ENCODE measurements at regions not wholly inside any gene's neighbourhood (a gene's known extent, or its start where the extent isn't known, plus 50 kb on each side); places are given as distances from the start of the nearest gene placed in this dataset.

- intact Hi-C loops (cut with DNase I), result no loop called here
- Histone ChIP-seq H3K27ac (no peak overlapping the region), H3K4me3 (no peak overlapping the region), H3K4me1 (ENCODE audit: insufficient read depth) (no peaks in the 10 kb centered on the region), H3K36me3 (no peaks in the 10 kb centered on the region), H3K27me3 (no peaks in the 10 kb centered on the region), H3K9me3 (no peaks in the 10 kb centered on the region)
- 28 to 37% (median 31%) methylated on average over 4 of the region's 4 CpGs for WGBS, 3 donors
- no peak for DNase-seq
- no peak for TF ChIP-seq CTCF (IDR thresholded peaks at IDR 0.05)
- no peak for TF ChIP-seq EP300 (IDR thresholded peaks at IDR 0.05)
- no peak for TF ChIP-seq POLR2A (IDR thresholded peaks at IDR 0.05)
Observed at GRCh38 chr12:59173695-59174094, 253.4 kb upstream of the LRIG3 start.

GRCh38 chr12:59168647-59169046, 248.3 kb upstream of the LRIG3 start:
- Histone ChIP-seq H3K9me3 (no peaks in the 10 kb centered on the region), H3K4me1 (ENCODE audit: insufficient read depth) (no peaks in the 10 kb centered on the region), H3K4me3 (no peak overlapping the region), H3K27me3 (no peaks in the 10 kb centered on the region), H3K36me3 (no peaks in the 10 kb centered on the region), H3K27ac (no peak overlapping the region)
- intact Hi-C loops (cut with DNase I), result loop anchor here in 3 of 4 donors (10.0 kb wide), 3 partner anchors 634 to 1184 kb away; no protein-coding TSS in a partner anchor
- WGBS, 3 donors, result 60 to 72% (median 65%) methylated on average over 2 of the region's 2 CpGs
- no peak for DNase-seq
- TF ChIP-seq POLR2A (IDR thresholded peaks at IDR 0.05), result no peak
- TF ChIP-seq EP300 (IDR thresholded peaks at IDR 0.05), result no peak
- no peak for TF ChIP-seq CTCF (IDR thresholded peaks at IDR 0.05)

GRCh38 chr12:59166457-59166856, 246.2 kb upstream of the LRIG3 start:
- 10 to 27% (median 22%) methylated on average over 1 of the region's 1 CpG for WGBS, 3 donors

GRCh38 chr12:59164991-59165718, 244.9 kb upstream of the LRIG3 start:
- DNase-seq, result no peak
- H3K27me3 ChIP-seq, result no peaks in the 10 kb centered on the region
- 30 to 33% (median 32%) methylated on average over 4 of the region's 4 CpGs for WGBS, 3 donors
- no peak overlapping the region for H3K27ac ChIP-seq
- no peaks in the 10 kb centered on the region for H3K4me1 ChIP-seq (ENCODE audit: insufficient read depth)
- no peak overlapping the region for H3K4me3 ChIP-seq
- no peaks in the 10 kb centered on the region for H3K36me3 ChIP-seq
- H3K9me3 ChIP-seq, result no peaks in the 10 kb centered on the region
- intact Hi-C loops (cut with DNase I), result loop anchor here in 3 of 4 donors (10.0 kb wide), 3 partner anchors 630 to 1180 kb away; no protein-coding TSS in a partner anchor
- TF ChIP-seq EP300 (IDR thresholded peaks at IDR 0.05), result no peak
- no peak for TF ChIP-seq POLR2A (IDR thresholded peaks at IDR 0.05)
- TF ChIP-seq CTCF (IDR thresholded peaks at IDR 0.05), result no peak

More at GRCh38 chr12:59166457-59166856, 246.2 kb upstream of the LRIG3 start:
- Histone ChIP-seq H3K27me3 (no peaks in the 10 kb centered on the region), H3K36me3 (no peaks in the 10 kb centered on the region), H3K27ac (no peak overlapping the region), H3K4me3 (no peak overlapping the region), H3K4me1 (ENCODE audit: insufficient read depth) (no peaks in the 10 kb centered on the region), H3K9me3 (no peaks in the 10 kb centered on the region)
- no peak for DNase-seq
- TF ChIP-seq POLR2A (IDR thresholded peaks at IDR 0.05), result no peak
- TF ChIP-seq CTCF (IDR thresholded peaks at IDR 0.05), result no peak
- no peak for TF ChIP-seq EP300 (IDR thresholded peaks at IDR 0.05)
- intact Hi-C loops (cut with DNase I), result loop anchor here in 3 of 4 donors (10.0 kb wide), 3 partner anchors 632 to 1182 kb away; no protein-coding TSS in a partner anchor

Measured in ovary (tissue), 7 donors.